LHCN-M2 (cell line): ENCODE measurements at regions not wholly inside any gene's neighbourhood (a gene's known extent, or its start where the extent isn't known, plus 50 kb on each side); places are given as distances from the start of the nearest gene placed in this dataset.

Experiments
- DNase-seq: peaks from one replicate; pipeline ENCODE4 v3.0.0-alpha.2; 2012; ENCODE audit warnings: low read depth

DNA sequence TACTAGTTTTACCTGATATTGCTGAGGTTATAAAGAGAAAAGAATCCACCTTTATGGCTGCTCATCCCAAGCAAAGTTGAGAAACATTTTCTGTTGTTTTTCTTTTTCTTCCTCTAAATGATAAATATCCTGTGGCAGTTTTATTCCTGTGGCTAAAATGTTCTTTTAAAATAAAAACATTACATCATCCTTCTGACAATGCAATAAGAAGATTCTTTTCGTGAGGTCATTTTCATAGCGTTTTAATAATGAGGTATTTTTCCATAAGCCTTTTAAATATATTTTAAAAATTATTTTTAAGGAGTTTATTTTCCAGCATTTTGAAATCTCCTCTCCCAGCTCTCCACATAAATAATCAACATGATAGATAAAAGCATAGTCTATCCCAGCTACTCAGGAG lies 52.8 kb upstream of the EPB41L3 start:
- DNase-seq, result no peak
